GM23248 (cell line): ENCODE measurements at regions not wholly inside any gene's neighbourhood (a gene's known extent, or its start where the extent isn't known, plus 50 kb on each side); places are given as distances from the start of the nearest gene placed in this dataset.

Source experiments
- EZH2 ChIP-seq: fragments of 200-600 bp; sonication (generic); IDR thresholded peaks from 2 replicates; pipeline ENCODE4 v1.6.1; 2018; ENCODE audit warnings: antibody characterized with exemption, mild to moderate bottlenecking; ENCODE audit not compliant: insufficient read depth, poor library complexity, severe bottlenecking
- EZH2phosphoT487 ChIP-seq: fragments of 200-600 bp; sonication (generic); IDR thresholded peaks from 2 replicates; pipeline ENCODE4 v1.6.1; 2018; ENCODE audit warnings: antibody characterized with exemption, moderate library complexity, mild to moderate bottlenecking, low read depth; ENCODE audit not compliant: insufficient read depth

- TF ChIP-seq EZH2: no peak
- TF ChIP-seq EZH2phosphoT487: no peak
Observed at GRCh38 chr1:228851193-228851592, 115.9 kb downstream of the RHOU start.
